DOHH2 (cell line): ENCODE measurements at regions not wholly inside any gene's neighbourhood (a gene's known extent, or its start where the extent isn't known, plus 50 kb on each side); places are given as distances from the start of the nearest gene placed in this dataset.

ENCODE experiments used
- EZH2phosphoT487 ChIP-seq: fragments of 200-600 bp; sonication (generic); IDR thresholded peaks from 2 replicates; pipeline ENCODE4 v1.6.1; 2017; ENCODE audit warnings: borderline replicate concordance, mild to moderate bottlenecking, antibody characterized with exemption, low read length, moderate library complexity, mixed read lengths
- TF ChIP-seq, protein P1 (sequence below): fragments of 200-600 bp; sonication (generic); IDR thresholded peaks from one replicate; pipeline ENCODE4 v1.5.1; 2014; ENCODE audit warnings: antibody characterized with exemption, mild to moderate bottlenecking, low read depth, low read length; ENCODE audit not compliant: poor library complexity, severe bottlenecking

DNA sequence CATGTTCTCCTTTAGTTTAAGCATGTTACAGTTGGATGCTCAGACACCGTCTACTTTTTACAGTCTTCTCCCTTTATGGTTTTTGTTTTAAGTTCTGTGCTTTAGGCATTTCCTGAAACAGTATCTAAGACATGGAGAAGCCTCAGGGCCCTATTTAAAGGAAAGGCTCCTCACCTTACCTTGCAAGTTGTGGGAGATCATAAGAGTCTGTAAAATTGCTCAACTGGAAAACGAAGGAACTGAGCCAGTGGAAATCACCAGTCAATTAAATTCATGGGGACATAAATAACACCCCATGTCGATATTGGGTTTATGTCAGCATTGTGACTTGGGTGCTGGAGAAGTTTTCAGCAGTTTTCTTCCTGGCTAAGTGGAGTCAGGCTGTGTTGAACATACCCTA lies 239.2 kb downstream of the KIF4B start:
- TF ChIP-seq, protein P1, sequence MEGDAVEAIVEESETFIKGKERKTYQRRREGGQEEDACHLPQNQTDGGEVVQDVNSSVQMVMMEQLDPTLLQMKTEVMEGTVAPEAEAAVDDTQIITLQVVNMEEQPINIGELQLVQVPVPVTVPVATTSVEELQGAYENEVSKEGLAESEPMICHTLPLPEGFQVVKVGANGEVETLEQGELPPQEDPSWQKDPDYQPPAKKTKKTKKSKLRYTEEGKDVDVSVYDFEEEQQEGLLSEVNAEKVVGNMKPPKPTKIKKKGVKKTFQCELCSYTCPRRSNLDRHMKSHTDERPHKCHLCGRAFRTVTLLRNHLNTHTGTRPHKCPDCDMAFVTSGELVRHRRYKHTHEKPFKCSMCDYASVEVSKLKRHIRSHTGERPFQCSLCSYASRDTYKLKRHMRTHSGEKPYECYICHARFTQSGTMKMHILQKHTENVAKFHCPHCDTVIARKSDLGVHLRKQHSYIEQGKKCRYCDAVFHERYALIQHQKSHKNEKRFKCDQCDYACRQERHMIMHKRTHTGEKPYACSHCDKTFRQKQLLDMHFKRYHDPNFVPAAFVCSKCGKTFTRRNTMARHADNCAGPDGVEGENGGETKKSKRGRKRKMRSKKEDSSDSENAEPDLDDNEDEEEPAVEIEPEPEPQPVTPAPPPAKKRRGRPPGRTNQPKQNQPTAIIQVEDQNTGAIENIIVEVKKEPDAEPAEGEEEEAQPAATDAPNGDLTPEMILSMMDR: no peak
- TF ChIP-seq EZH2phosphoT487: no peak
